NB4 (cell line): ENCODE measurements at regions not wholly inside any gene's neighbourhood (a gene's known extent, or its start where the extent isn't known, plus 50 kb on each side); places are given as distances from the start of the nearest gene placed in this dataset.

ENCODE experiments used
- CTCF ChIP-seq: IDR thresholded peaks from one replicate; pipeline ENCODE4 v1.5.1; 2012; ENCODE audit warnings: low read depth, low read length
- MYC ChIP-seq: IDR thresholded peaks from 2 replicates; pipeline ENCODE4 v1.6.1; 2011; ENCODE audit warnings: low read depth, low read length
- POLR2A ChIP-seq: IDR thresholded peaks from 2 replicates; pipeline ENCODE4 v1.6.1; 2011; ENCODE audit warnings: mild to moderate bottlenecking; ENCODE audit not compliant: insufficient read length; ENCODE audit errors: extremely low read depth

- TF ChIP-seq CTCF, result no peak
- TF ChIP-seq POLR2A, result no peak
- no peak for TF ChIP-seq MYC
Measured at GRCh38 chr14:58923751-58924405, 264.6 kb upstream of the DAAM1 start.
